ENCODE measurements at regions not wholly inside any gene's neighbourhood (a gene's known extent, or its start where the extent isn't known, plus 50 kb on each side); places are given as distances from the start of the nearest gene placed in this dataset.
A peak's percentile ranks its signal among the peaks of the same experiment; 100 is the strongest.

DNA sequence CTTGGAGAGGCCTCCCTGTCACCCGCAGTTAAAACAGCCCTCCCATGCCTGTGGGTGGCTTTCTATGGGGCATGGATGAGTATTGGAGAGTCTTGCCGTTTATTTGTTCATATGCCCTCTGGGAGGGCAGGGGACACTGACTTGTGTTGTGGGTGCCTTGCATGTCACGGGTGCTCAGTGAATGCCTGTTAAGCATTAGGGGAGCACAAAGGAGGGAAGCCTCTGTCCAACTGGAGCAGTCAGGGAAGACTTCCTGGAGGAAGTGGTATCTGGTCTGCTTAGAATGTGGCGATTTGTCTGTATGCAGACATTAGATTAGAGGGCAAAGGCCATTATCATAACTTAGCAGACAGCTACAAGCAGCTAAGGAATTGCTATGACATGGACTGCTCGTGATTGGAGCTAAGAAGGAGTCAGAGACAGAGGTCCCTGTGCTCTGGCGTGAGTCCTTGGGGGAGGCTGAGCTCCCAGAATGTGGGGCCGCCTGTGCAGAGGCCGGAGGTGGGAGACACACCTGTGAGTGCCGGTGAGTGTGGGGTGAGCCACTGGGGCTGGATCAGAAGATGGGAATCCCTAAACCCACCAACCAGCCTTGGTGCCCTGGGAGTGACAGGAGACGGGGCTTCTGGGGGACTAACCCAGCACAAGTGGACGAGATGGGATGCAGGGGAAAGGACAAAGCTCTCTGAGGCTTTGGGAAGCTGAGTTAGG lies 286.1 kb downstream of the SEC14L1 start (continued):
- no peak for TF ChIP-seq ZBTB40 (IDR thresholded peaks at IDR 0.05)
- TF ChIP-seq ZBTB40 (CRISPR knock-in tag; IDR thresholded peaks at IDR 0.05): no peak
- TF ChIP-seq POLR3A (IDR thresholded peaks at IDR 0.05; ENCODE audit: borderline replicate concordance, extremely low read depth, insufficient read depth, insufficient read length): no peak
- no peak for TF ChIP-seq NR2C1 (IDR thresholded peaks at IDR 0.05)
- TF ChIP-seq NR2C1 (tag; IDR thresholded peaks at IDR 0.05): no peak
- TF ChIP-seq HDAC1 (IDR thresholded peaks at IDR 0.05): peak in 1 of 2 experiments; percentile 75; a peak in 2 of 4 replicates
- TF ChIP-seq ELK1 (CRISPR knock-in tag; IDR thresholded peaks at IDR 0.05): no peak
- no peak for TF ChIP-seq MCM5 (IDR thresholded peaks at IDR 0.05; ENCODE audit: low read depth)
- no peak for TF ChIP-seq ZNF282 (CRISPR knock-in tag; IDR thresholded peaks at IDR 0.05)
- no peak for TF ChIP-seq ESRRB (CRISPR knock-in tag; IDR thresholded peaks at IDR 0.05; ENCODE audit: borderline replicate concordance)
- TF ChIP-seq ZNF212 (CRISPR knock-in tag; IDR thresholded peaks at IDR 0.05): no peak
